ENCODE measurements at regions not wholly inside any gene's neighbourhood (a gene's known extent, or its start where the extent isn't known, plus 50 kb on each side); places are given as distances from the start of the nearest gene placed in this dataset.

GRCh38 chr4:138959097-138959815 is 56.3 kb upstream of the NOCT start:
- H3K36me3 ChIP-seq (ENCODE audit: control insufficient read depth, insufficient read depth, low read length) = no peaks in the 10 kb centered on the region

More at GRCh38 chr4:138959097-138959815, 56.3 kb upstream of the NOCT start:
- H4K20me1 ChIP-seq (ENCODE audit: insufficient read depth, low read length) = no peaks in the 10 kb centered on the region
- H4K8ac ChIP-seq (ENCODE audit: low read depth in 2 of 2, low read length in 2 of 2) = no peak overlapping the region
- POLR2A ChIA-PET (ENCODE audit: unreplicated experiment) = no interaction called here
- H2BK120ac ChIP-seq (ENCODE audit: low read depth, low read length) = no peak overlapping the region
- intact Hi-C loops (cut with micrococcal nuclease) (no loop called here), in situ Hi-C loops (cut with MboI; ENCODE audit: low sequenced_read_pairs) (no loop called here), dilution Hi-C loops (cut with HindIII; ENCODE audit: low sequenced_read_pairs, unreplicated experiment) (no loop called here)
- H3K23ac ChIP-seq (ENCODE audit: low read depth, low read length) = no peak overlapping the region
- H2AFZ ChIP-seq (replicated peaks; ENCODE audit: low read length, poor library complexity) = no peak overlapping the region
- no peak overlapping the region for H2BK15ac ChIP-seq (ENCODE audit: low read depth, low read length)
- H3K56ac ChIP-seq (ENCODE audit: extremely low read depth, insufficient read depth, low read length) = no peak overlapping the region
- TF ChIP-seq BHLHE40 (IDR thresholded peaks at IDR 0.05; ENCODE audit: low read depth, low read length) = no peak
- TF ChIP-seq MAZ (IDR thresholded peaks at IDR 0.05; ENCODE audit: borderline replicate concordance, low read depth, low read length) = no peak
- TF ChIP-seq RCOR1 (IDR thresholded peaks at IDR 0.05; ENCODE audit: insufficient replicate concordance, low read length) = no peak
- no peak for TF ChIP-seq CHD1 (IDR thresholded peaks at IDR 0.05; ENCODE audit: low read depth, low read length)
- no peak overlapping the region for H4K91ac ChIP-seq (ENCODE audit: insufficient read depth, low read depth, low read length)
- H2BK5ac ChIP-seq (ENCODE audit: low read depth, low read length, poor library complexity, severe bottlenecking) = no peak overlapping the region
- no peak overlapping the region for H3K4me2 ChIP-seq (ENCODE audit: low read depth, low read length)
- H3K4me3 ChIP-seq (ENCODE audit: insufficient read depth, low read depth, low read length) = no peak overlapping the region
- CTCF ChIA-PET = interaction anchor here (0.6 to 0.7 kb wide), 2 partner anchors 164 to 326 kb away, joined by 3 read pairs; no protein-coding TSS in a partner anchor
- H3K4me1 ChIP-seq (ENCODE audit: control insufficient read depth, insufficient read depth, low read length) = 0 out of 2 replicates have a peak, but pooled peaks cover under 1% of the 10 kb centered on the region
- ATAC-seq (ENCODE audit: low read depth) (no peak), DNase-seq (peak; percentile 26)
- H3K9me1 ChIP-seq (ENCODE audit: insufficient read depth, low read length) = 0 out of 2 replicates have a peak, but pooled peaks cover under 1% of the 10 kb centered on the region
- H4K5ac ChIP-seq (ENCODE audit: low read depth, low read length) = no peak overlapping the region
- H3K27ac ChIP-seq (ENCODE audit: insufficient read depth, low read length) = no peak overlapping the region
- no peak overlapping the region for H3K4ac ChIP-seq (ENCODE audit: low read depth, low read length)
- H3K27me3 ChIP-seq (ENCODE audit: control insufficient read depth, insufficient read depth, low read length) = no peaks in the 10 kb centered on the region; the same call in 1 of the 2 replicates
- no peaks in the 10 kb centered on the region for H3K9me3 ChIP-seq (ENCODE audit: control insufficient read depth, insufficient read depth, low read length)
- H3K14ac ChIP-seq (replicated peaks; ENCODE audit: low read depth, low read length) = no peak overlapping the region
- H2AK5ac ChIP-seq (ENCODE audit: low read depth, low read length) = no peak overlapping the region
- no peak overlapping the region for H3K18ac ChIP-seq (ENCODE audit: low read depth, low read length)
- 70% methylated on average over 2 of the region's 5 CpGs; no CpG with 5 or more reads in 1 of the 2 experiments for WGBS, 2 experiments (ENCODE audit: extremely low coverage in 2 of 2, insufficient read length in 1 of 2)
- peak overlapping the region; percentile 24 for H2AK9ac ChIP-seq (replicated peaks; ENCODE audit: low read depth, low read length, poor library complexity)
- H3K9ac ChIP-seq (ENCODE audit: low read depth, low read length) = no peak overlapping the region
- BruUV-seq (replicated peaks) = no TSS peak
- H2BK20ac ChIP-seq (ENCODE audit: low read depth, low read length) = no peak overlapping the region
- no peaks in the 10 kb centered on the region for H3K79me1 ChIP-seq (ENCODE audit: low read depth in 1 of 2, low read length in 2 of 2)
